ENCODE measurements at regions not wholly inside any gene's neighbourhood (a gene's known extent, or its start where the extent isn't known, plus 50 kb on each side); places are given as distances from the start of the nearest gene placed in this dataset.

DNA sequence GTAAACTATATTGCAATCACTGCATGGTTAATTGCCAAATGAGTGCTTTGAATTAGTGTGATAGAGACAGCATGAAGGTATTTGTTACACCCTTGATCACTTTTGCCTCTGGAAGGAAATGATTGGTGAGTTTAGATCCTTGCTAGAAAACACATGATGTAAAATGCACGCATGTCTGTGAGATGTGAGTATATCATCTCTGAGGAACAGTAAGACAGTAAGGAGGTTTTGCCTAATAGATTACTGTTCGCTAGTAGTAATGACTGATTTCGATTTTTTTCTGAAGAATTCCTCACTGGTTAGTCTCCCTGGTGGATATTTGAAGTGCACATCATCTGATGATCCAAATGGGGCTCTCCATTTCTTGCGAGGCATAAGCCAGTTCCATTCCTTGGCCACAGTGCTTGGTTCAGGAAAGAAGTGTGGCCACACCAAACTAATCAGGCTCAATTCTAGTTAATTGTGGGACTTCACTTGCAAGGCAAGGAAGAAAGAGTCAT is 156.4 kb upstream of the ADRA1B start:
- DNase-seq = no peak

DNA sequence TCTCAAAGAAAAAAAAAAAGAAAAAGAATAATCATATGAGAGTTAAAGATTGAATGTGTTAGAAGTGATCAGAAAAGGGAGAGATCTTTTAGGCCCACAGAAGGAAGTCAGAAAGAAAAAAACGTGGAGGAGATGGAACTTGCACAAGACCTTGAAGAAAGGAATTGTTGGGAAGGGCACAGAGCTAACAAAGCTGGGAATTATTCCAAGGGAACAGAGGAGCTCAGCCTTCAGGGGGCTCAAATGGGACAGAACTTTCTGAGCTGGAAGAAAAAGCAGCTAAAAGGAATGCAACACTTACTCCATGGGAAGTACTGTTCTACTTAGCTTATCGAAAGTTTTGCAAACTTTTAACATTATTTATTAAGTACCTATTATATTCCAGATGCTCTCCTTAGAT is 153.4 kb upstream of the ADRA1B start:
- no peak for DNase-seq

DNA sequence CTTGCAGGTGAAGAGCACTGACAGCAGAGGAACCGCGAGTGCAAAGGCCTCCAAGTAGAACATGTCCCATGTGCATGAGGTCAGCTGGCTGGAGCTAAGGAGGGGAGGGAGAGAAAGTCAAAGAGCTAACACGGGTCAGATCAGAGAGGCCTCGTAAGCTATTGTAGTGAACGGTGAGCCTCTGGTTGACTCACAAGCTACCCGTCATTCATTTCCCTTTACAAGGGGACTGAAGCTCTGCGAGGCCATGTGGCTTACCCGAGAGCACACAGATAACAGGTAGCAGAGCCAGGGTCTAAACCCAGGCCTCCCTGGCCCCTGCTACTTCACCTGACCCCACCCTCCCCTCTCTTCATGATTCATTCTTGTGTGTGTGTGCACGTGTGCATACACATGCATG is 152.7 kb upstream of the ADRA1B start:
- DNase-seq = no peak

DNA sequence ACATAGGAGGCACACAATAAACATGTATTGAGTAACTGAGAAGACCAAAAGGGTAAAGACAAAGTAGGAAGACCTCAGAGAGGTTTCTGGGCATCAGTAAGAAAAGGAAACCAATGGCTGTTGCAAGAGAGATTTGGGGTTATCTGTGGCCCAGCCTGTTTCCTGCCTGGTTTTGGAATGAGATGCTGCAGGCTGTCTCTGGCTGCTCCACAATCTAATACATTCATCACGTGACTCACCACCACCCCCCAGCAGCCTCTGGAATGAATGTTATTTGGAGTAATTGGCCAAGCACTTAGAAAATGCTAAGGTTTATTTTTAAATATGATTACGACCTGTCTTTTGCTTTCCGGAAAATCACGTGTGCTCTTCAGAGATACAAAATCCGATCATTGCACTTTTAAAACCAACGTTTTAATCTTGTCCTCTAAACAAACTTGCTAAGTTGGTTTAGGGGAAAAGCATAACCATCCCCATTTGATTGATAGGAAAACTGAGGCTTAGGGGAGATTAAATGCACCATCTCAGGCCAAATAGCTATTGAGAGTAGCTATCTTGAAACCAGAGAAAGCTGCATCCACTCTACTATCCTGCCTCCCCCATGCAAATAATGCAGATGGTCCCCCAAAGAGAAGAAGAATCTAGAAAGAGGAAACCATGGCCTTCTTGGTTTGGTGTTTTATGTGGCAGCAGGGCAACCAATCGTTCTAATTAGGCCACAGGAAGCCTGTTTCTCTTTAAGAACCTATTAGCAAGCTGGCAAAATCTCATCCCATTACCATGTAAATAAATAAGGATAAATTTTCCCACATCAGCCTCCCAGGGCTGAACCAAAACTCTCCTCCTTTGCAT is 151.8 kb upstream of the ADRA1B start:
- no peak for DNase-seq

DNA sequence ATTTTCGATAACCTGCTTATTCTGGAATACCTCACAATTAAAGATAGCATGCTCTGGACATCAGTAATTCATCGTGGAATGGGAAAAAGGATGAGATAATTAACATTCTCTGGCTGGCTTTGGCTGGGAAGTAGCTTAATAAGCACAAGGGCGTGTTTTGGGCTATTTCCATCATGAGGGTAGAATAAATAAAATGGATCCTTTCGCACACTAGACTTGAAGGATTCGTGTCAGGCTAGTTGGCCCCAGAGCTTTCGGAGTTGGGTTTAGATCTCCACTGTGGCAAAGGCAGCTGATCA is 151.2 kb upstream of the ADRA1B start:
- DNase-seq = no peak

DNA sequence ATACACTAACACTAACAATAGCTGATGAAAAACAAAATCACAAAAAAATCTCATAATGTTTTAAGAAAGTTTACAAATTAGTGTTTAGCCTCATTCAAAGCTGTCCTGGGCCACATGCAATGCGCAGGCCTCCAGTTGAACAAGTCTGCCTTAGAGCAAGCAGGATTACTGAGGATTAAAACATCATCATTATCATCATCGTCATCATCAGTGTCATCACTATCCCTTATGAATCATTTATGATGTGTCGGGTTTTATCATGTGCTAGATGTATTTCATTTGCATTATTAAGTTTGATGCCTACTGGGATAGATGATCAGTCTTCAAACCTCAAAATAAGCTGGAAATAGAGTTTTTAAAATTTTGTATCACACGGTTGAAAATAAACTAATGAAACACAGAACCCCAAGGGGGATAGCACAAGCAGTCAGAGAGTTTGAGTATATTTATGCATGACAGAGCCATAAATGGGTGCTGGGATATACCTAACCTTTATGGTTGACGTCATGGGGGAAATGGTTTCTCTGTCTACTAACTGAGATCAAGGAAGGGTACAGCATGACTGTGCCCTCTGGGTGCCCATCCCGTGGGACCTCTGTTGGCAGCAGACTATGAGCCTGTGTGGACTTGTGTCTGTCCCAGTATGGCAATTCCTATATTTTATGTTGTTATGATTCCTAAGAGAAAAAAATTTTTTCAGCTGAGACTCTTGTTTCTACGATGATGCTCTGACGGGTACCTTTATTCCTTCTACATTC is 150.3 kb upstream of the ADRA1B start:
- no peak for DNase-seq

DNA sequence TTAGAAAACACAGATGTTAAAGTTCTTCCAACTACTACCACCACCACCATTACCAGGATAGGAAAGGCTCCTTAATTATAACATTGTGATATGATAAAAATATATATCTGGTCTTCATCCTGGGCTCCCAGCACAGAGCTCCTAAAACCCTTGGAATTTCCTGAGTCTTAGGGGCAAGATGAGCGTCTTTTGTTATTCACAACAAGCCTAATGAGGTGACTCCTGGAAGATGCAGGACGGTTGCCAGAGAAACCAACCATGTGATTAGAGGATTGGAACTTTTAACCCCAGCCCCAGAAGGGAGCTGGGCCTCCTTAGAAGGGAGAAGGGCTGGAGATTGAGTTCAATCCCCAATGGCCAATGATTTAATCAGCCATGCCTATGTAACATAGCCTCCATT is 148.0 kb upstream of the ADRA1B start:
- no peak for DNase-seq

DNA sequence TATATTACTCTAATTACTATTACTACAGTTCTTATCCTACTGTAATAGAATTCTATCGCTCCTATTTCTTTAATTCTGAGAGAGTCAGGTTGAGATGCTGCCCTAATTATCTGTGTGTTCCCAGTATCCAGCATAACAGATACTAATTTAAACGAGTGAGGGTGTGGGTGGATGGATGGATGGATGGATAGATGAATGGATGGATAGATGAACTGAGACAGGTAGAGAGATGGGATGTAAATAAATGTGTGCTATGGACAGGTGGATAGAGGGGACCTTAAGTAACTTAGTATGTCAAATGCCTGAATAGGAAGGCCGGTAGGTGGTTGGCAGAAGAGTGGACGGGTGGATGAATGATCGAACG is 143.6 kb upstream of the ADRA1B start:
- DNase-seq = no peak

DNA sequence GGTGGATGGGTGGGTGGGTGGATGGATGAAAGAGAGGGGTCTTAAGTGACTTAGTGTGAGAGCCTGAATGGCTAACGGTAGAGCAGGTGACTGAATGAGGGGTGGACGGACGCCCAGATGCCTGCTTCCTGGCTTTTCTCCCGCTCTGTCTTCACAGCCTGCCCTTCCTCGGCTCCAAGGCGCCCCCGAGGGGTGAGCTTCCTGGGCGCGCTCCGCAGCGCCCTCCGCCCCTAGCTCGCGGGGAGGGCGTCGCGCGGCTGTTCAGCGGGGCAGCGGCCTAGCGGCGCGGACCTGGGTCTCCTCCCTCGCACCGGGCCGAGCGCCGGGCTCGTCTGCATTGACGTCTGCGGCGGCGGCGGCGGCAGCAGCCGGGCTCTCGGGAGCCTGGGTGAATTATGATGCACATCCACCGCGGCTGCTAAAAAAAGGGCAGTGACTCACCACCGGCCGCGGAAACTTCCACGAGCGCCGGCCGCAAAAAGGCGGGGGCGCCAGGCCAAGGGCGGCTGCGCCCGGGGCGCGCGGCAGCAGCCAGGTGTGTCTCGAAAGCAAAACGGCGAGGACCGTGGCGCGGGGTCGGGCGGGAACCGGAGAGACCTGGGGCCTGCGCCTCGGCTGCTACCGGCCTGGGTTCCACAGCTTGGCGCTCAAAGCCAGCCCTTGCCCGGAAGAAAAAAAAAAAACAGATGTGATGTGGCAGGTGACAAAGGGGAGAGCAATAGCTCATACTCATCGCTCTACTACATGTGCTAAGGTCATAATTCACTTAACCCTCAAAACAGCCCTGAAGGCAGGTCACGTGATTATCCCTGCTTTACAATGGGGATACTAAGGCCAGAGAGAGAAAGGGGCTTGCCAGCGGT is 143.0 kb upstream of the ADRA1B start:
- DNase-seq = peak; percentile 79

DNA sequence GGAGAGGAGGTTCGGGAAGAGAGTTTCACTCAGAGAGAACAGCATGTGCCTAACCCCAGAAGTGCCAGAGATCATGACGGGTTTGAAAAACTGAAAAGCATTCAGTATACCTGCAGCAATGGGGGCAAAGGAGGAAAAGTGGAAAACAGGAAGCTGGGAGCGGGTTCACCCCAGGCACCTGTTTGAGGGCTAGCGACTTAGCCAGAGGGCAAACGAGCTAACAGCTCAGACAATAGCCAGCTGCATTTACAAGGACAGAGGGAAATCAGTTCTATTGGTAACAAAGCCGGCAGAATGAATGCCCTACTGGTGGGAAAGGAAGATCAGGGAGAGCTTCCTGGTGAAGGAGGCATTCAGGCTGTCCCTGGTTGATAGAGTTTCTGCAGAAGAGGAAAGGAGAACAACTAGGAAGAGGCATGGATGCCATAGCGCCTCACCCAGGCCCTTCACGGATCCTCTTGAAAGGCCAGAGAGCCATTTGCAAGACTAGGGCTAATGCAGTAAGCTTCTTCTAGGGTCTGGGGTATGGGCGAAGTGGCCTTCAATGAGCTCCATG is 141.7 kb upstream of the ADRA1B start:
- no peak for DNase-seq

DNA sequence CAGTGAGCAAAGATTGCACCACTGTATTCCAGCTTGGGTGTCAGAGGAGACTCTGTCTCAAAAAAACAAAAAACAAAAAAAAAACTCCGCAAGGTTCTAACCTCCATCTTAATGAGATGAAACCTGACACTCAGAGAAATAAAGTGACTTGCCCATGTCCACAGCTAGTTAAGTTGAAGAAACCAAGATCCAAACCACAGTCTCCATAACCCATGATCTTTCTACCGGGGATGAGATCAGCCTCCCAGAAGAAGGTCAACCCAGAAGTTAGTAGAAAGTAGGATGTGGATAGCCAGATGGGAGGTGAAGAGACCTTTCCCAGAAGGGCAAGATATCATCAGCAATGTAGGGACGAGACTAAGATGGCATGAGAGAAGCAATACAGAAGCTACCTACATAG is 140.4 kb upstream of the ADRA1B start:
- DNase-seq = no peak

DNA sequence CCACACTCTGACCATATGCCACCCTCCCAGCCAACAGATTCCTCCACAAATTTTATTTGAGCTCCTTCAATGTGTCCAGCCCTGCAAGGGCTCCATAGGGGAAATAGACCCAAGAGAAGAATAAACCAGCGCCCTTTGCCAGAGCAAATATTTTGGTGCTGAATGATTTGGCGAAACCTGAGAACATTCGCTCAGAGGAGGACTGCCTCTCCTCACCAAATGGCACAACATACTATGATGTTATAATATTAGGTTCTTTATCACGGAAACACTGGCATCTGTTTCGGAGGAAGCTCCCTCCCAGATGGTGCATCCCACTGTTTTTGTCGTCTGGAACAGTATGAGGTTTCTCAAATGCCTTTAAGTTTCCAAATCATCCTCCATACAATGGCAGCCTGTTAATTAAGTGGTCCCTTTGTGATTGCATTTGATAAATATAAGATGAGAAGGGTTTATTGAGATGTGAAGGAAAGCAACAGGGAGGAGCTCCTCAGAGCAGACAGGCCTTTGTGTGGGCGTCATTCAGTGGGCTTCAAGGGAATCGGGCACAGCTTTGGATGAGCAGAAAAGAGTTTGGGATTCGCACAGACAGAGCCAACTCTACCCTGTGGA is 139.1 kb upstream of the ADRA1B start:
- no peak for DNase-seq

DNA sequence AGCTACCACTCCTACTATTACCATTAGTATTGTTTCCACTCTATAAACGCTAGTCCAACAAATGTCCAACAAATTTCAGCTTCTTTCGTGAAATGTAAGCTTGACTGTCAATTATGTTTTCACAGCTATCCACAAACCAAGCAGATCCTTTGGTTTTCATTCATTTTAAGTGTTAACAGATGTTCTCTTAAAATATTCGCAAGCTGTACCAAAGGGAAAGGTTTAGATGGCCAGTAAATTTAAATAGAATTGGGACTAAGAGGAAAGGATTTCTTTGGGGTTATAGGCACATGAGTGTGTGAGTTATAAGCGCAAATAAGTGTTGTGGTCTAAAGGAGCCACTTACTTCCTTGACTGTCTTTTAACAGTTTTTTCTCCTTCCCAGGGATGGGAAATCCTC is 136.8 kb upstream of the ADRA1B start:
- no peak for DNase-seq

DNA sequence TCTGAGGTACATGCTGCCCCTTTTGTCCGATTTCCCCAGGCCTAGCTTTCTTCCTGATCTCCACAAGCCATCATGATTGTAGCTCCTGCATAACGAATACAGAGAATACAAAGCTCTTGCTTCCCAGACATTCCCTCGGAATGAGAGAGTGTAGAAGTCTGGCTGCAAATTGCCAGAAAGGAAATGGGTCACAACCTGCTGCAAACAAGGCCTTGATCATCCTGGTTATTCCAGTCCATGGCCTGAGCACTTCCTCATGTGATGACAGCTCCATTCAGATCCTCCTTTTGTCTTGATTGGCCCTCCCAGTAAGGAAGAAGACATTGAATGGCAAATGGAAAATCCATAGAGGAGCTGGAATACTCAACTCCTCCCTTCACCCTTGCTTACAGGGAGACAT is 136.0 kb upstream of the ADRA1B start:
- no peak for DNase-seq

DNA sequence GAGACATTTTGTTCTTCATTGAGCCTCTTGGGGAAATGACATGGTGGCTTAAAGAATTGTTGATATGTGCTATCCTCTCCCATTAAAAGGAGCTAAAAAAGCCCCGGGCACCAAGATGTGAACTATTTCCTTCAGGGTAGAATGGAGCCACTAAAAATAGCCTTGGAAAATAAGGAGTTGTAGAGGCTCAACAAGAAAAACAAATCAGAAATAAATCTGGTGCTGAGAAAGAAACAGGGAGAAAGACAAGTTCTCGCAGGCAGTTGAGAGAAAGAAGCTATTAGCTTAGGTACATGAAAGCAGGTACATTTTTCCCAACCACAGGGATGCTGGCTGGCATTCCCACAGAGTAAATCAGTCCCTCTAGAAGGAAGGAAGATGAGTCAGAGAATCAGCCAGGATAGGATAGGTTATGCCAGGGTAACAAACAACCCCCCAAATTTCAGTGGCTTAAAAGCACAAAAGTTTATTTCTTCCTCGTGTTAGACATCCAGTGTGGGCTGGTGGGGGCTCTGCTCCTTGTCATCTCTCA is 134.6 kb upstream of the ADRA1B start:
- no peak for DNase-seq

DNA sequence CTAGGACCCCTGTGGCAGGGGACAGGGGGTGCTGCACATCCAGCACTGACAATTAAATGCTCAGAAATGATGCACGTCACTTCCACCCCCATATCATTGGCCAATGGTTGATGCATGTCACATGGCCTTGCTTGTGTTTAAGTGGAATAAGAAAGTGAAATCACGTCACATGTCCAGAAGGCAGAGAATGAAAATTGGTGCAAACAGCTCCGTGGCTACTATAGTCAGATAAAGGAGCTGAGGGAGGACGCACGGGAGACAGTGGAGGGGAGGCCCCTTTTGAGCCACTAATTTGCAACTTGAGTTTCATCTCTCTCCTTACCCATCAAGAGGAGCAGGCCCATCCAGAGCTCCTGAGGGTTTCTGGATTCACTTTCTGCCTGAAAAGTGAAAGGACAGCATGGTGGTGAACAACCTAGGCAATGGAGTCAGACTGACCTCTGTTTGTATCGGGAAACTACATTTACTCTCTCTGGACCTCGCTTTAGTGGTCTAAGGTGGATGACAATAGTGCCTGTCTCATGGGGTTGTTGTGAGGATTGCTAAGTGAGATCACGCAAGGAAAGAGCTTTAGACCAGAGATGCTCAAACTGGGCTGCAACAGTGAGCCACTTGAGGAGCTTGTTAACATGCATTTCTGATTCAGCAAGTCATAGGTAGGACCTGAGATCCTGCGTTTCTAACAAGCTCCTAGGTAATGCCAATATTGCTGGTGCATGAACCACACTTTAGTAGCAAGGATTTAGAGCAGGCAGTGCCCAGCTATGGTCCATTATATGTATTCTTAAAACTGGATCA is 133.9 kb upstream of the ADRA1B start:
- DNase-seq = no peak

DNA sequence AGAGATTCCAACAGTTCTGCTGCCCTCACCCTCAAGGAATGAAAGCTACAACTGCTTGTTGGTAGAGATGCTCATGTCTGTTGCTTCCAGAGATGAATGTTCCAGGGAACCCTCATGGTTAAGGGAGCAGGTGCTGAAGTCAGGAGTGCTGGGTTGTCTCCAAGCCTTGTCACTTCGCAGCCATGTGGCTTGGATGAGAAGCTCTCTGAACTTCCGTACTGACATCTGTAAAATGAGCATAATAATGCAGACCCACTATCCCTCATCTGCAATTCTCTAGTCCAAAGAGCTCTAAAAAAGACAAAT is 133.3 kb upstream of the ADRA1B start:
- DNase-seq = no peak

DNA sequence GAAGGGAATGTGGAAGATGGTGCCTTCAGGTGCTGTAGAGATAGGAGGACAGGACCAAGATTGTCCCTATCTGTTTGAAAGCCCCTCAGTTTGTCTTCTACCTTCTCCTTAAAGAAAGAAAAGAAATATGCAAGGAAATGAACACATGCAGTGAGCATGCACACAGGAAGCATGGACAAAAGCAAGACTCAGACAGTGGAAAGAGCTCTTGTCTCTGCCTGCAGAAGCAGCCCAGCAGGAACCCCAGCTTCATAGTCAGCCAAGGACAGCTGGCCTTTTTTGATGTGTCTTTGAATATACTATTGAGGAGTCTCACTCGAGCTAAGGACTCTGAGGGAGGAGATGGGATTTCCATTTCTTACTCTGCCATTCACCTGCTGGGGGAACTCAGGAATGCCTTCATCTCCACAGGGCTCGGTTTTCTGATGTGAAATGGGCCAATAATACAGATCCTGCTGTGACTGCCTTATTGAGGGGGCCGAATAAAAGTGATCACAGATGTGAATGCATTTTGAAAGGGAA is 132.5 kb upstream of the ADRA1B start:
- no peak for DNase-seq

DNA sequence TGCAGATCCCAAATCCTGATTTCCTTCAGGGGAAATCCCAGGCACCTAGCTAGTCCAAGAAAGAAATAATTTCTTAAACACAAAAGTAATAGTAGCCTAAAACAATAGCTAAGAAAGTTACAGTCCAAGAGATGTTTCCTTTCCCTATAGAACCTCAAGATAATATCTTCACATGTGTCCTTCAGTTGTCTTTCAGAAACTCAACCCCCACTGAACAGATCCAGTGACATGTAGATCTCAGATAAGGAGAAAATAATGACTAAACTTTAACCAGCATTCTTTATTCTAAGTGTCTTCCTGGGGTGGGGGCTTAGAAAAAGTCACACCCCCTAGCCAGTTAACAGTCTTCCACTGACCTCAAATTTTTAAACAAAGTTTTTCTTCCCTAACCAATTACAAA is 131.3 kb upstream of the ADRA1B start:
- no peak for DNase-seq

DNA sequence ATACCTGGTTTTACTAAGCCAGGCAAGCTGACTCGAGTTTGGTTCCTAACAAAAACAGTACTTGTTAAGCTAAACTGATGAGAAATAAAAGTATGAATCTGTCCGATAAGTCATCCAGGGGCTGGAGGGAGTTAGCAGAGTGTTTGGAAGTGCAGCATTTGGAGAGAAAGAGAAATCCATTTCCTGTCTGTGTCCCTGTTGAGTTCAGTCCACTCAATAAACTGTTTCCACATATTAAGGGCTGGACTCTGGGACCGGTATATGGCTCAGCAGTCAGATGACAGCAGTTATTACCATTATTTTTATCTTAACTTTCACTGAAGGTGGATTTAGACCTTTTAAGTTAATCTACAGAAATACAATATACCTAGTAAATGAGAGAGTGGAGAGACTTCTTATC is 130.6 kb upstream of the ADRA1B start:
- DNase-seq = no peak

DNA sequence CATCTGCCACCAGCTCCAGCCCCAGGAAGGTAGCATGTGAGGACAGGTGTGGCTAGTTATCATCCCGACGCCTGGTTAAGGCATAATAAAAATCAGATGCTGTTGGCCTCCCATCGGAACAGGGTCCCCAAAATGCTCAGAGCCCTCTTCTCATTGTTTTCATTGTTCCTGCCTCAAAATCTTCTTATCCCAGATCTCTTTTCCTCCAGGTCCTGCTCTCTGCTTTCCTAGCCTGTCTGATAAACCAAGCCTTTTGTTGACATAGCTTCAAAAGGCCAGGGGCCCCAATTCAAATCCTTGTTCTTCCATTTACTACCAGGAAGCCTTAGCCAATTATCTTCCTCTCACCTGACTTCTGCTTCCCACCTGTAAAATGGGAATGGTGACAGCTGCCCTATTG is 130.1 kb upstream of the ADRA1B start:
- DNase-seq = no peak

Data from right kidney (tissue), 1 donor.